Endothelial cell of umbilical vein (primary cell): ENCODE measurements at regions not wholly inside any gene's neighbourhood (a gene's known extent, or its start where the extent isn't known, plus 50 kb on each side); places are given as distances from the start of the nearest gene placed in this dataset.

ENCODE experiments used
- BruUV-seq: library from RNA; stranded (reverse); fragments of 400-500 nt; replicated peaks from 2 replicates; lab custom pipeline; 2021; lab: Mats Ljungman, UMichigan
- CTCF ChIA-PET: fragments of 300-600, 350-600 bp; sonication (Branson Sonifier 250); formaldehyde crosslinking; loops from one replicate; lab custom pipeline; 2021; ENCODE audit warnings: antibody characterized with exemption, inconsistent platforms; lab: Charles Lee
- POLR2A ChIA-PET: fragments of 300-600, 350-600 bp; sonication (Branson Sonifier 250); formaldehyde crosslinking; loops from one replicate; lab custom pipeline; 2021; ENCODE audit warnings: antibody characterized with exemption, inconsistent platforms; lab: Charles Lee
- DNase-seq: peaks from one replicate; pipeline ENCODE4 v3.0.0-alpha.2; 2011; ENCODE audit warnings: low read depth, low spot score
- FAIRE-seq: peaks from 2 replicates; lab custom pipeline; 2011; peaks lifted over from hg19 to GRCh38; lab: Jason Lieb, UNC
- H2AFZ ChIP-seq: 2 replicates; pipeline ENCODE4 v1.6.0; 2012; ENCODE audit warnings: low read depth, low read length, control low read depth, inconsistent platforms
- H3K27ac ChIP-seq: 2 replicates; pipeline ENCODE4 v1.5.1; 2011; ENCODE audit warnings: low read depth, mild to moderate bottlenecking, control low read depth, low read length, moderate library complexity; ENCODE audit not compliant: insufficient read depth
- H3K27me3 ChIP-seq, 2 experiments: 2 replicates each; pipeline versions ENCODE4 v1.6.0 to v1.6.1; 2011; ENCODE audit warnings: low read length in 2 of 2, mixed read lengths in 1 of 2; ENCODE audit not compliant: control insufficient read depth in 2 of 2, insufficient read depth in 2 of 2
- H3K36me3 ChIP-seq, 2 experiments: 2 replicates in 1 of 2; 3 replicates in 1 of 2; pipeline ENCODE4 v1.5.1; 2011; ENCODE audit warnings: low read length in 2 of 2, mild to moderate bottlenecking in 1 of 2, moderate library complexity in 1 of 2; ENCODE audit not compliant: control insufficient read depth in 2 of 2, insufficient read depth in 2 of 2; ENCODE audit errors: extremely low read depth in 1 of 2
- H3K4me1 ChIP-seq: 3 replicates; pipeline ENCODE4 v1.5.1; 2011; ENCODE audit warnings: mild to moderate bottlenecking, low read length; ENCODE audit not compliant: control insufficient read depth, insufficient read depth; ENCODE audit errors: extremely low read depth
- H3K4me2 ChIP-seq: 2 replicates; pipeline ENCODE4 v1.6.1; 2011; ENCODE audit warnings: low read length, control low read depth, mixed read lengths; ENCODE audit not compliant: insufficient read depth
- H3K4me3 ChIP-seq, 3 experiments: fragments of 200-600 bp in 1 of 3; sonication (generic), shearing (Covaris generic) in 1 of 3; replicated peaks in 1 of 3; 2 replicates each; pipeline ENCODE4 v1.5.1; 2011 to 2016; ENCODE audit warnings: control low read depth in 3 of 3, low read length in 3 of 3, mild to moderate bottlenecking in 2 of 3, inconsistent platforms in 1 of 3, low read depth in 1 of 3, moderate library complexity in 1 of 3; ENCODE audit not compliant: insufficient read depth in 1 of 3
- H3K79me2 ChIP-seq: 2 replicates; pipeline ENCODE4 v1.6.0; 2012; ENCODE audit warnings: low read length, inconsistent platforms; ENCODE audit not compliant: control insufficient read depth, insufficient read depth
- H3K9ac ChIP-seq: replicated peaks from 2 replicates; pipeline ENCODE3; 2011; ENCODE audit warnings: low read length, control low read depth; ENCODE audit not compliant: insufficient read depth; ENCODE audit errors: extremely low read depth
- H3K9me1 ChIP-seq: replicated peaks from 3 replicates; pipeline ENCODE4 v1.6.0; 2011; ENCODE audit warnings: mild to moderate bottlenecking, low read length; ENCODE audit not compliant: control insufficient read depth, insufficient read depth; ENCODE audit errors: extremely low read depth
- H3K9me3 ChIP-seq: replicated peaks from 2 replicates; pipeline ENCODE4 v1.5.1; 2012; ENCODE audit warnings: low read length, inconsistent platforms; ENCODE audit not compliant: control insufficient read depth, insufficient read depth
- H4K20me1 ChIP-seq: replicated peaks from 2 replicates; pipeline ENCODE3; 2011; ENCODE audit warnings: mild to moderate bottlenecking, low read length; ENCODE audit not compliant: control insufficient read depth, insufficient read depth; ENCODE audit errors: extremely low read depth
- CTCF ChIP-seq, 2 donors: IDR thresholded peaks; 1 replicate in 1 of 2; 2 replicates in 1 of 2; pipeline ENCODE4 v1.5.1; 2011; ENCODE audit warnings: low read length in 2 of 2, mild to moderate bottlenecking in 2 of 2, moderate library complexity in 2 of 2, control low read depth in 1 of 2, inconsistent platforms in 1 of 2, low read depth in 1 of 2; ENCODE audit not compliant: insufficient read depth in 1 of 2; ENCODE audit errors: extremely low read depth in 1 of 2
- EZH2 ChIP-seq: IDR thresholded peaks from 2 replicates; pipeline ENCODE4 v1.6.1; 2012; ENCODE audit warnings: borderline replicate concordance, low read depth, mild to moderate bottlenecking, moderate library complexity, low read length, inconsistent platforms; ENCODE audit not compliant: severe bottlenecking
- FOS ChIP-seq: IDR thresholded peaks from 2 replicates; pipeline ENCODE4 v1.6.1; 2011; ENCODE audit warnings: mild to moderate bottlenecking, low read length, moderate library complexity, borderline replicate concordance; ENCODE audit not compliant: insufficient read depth
- GATA2 ChIP-seq: IDR thresholded peaks from 2 replicates; pipeline ENCODE4 v1.7.0; 2011; ENCODE audit warnings: low read depth, mild to moderate bottlenecking, moderate library complexity, mixed read lengths, low read length; ENCODE audit not compliant: insufficient read length, insufficient read depth
- JUN ChIP-seq: IDR thresholded peaks from 2 replicates; pipeline ENCODE4 v1.6.1; 2011; ENCODE audit warnings: borderline replicate concordance, low read depth; ENCODE audit not compliant: insufficient read length, insufficient read depth
- MYC ChIP-seq: IDR thresholded peaks from one replicate; pipeline ENCODE4 v1.6.1; 2011; ENCODE audit warnings: mild to moderate bottlenecking, low read depth, low read length
- POLR2A ChIP-seq: IDR thresholded peaks from 2 replicates; pipeline ENCODE4 v1.6.1; 2012; ENCODE audit warnings: low read depth, mild to moderate bottlenecking, control low read depth, low read length
- POLR2AphosphoS5 ChIP-seq: IDR thresholded peaks from 2 replicates; pipeline ENCODE4 v1.6.1; 2012; ENCODE audit warnings: low read depth, mild to moderate bottlenecking, control low read depth, low read length, moderate library complexity; ENCODE audit not compliant: insufficient read depth
- dilution Hi-C: fragments of 300-500 bp; cut with MboI; formaldehyde crosslinking; loops from one replicate; pipeline ENCODE4 v1.15.0; 2019; ENCODE audit warnings: low sequenced_read_pairs; ENCODE audit not compliant: extremely low pct_ligation_motif_present
- intact Hi-C: fragments of 100-400 bp; cut with micrococcal nuclease; formaldehyde crosslinking; loops from one replicate; pipeline ENCODE4 v1.10.0; 2022
- TF ChIP-seq, protein P1 (sequence below): IDR thresholded peaks from 2 replicates; pipeline ENCODE4 v1.6.1; 2011; ENCODE audit not compliant: insufficient read depth, insufficient read length

DNA sequence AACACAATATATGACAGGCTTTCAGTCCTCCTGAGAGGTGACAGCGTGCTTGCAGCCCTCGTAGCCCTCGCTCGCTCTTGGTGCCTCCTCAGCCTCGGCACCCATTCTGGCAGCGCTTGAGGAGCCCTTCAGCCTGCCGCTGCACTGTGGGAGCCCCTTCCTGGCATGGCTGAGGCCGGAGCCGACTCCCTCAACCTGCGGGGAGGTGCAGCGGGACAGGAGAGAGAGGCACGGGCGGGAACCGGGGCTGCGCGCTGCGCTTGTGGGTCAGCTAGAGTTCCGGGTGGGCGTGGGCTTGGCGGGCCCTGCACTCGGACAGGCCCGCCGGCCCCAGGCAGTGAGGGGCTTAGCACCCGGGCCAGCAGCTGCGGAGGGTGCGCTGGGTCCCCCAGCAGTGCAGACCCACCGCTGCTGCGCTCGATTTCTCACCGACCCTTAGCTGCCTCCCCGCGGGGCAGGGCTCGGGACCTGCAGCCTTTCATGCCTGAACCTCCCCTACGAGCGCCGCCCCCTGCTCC lies 60.4 kb upstream of the HRH1 start:
- Histone ChIP-seq H3K9me1 (no peaks in the 10 kb centered on the region), H3K9me3 (no peaks in the 10 kb centered on the region), H3K9ac (no peak overlapping the region), H3K79me2 (no peaks in the 10 kb centered on the region), H3K4me3 (no peak overlapping the region), H3K27ac (no peak overlapping the region), H3K4me2 (no peak overlapping the region), H3K36me3 (no peaks in the 10 kb centered on the region), H2AFZ (no peak overlapping the region), H3K27me3 (no peaks in the 10 kb centered on the region), H3K4me1 (peaks cover 9% of the 10 kb centered on the region), H4K20me1 (no peaks in the 10 kb centered on the region)
- no TSS peak for BruUV-seq
- dilution Hi-C loops: no loop called here
- no peak for DNase-seq
- intact Hi-C loops: loop anchor here (10.0 kb wide), 1 partner anchor 111 kb away; no protein-coding TSS in a partner anchor
- ChIA-PET CTCF (interaction anchor here (1.3 to 1.5 kb wide), 5 partner anchors 33 to 241 kb away, joined by 3 to 6 read pairs (median 3); no protein-coding TSS in a partner anchor), POLR2A (no interaction called here)
- FAIRE-seq: no peak
- TF ChIP-seq, protein P1, sequence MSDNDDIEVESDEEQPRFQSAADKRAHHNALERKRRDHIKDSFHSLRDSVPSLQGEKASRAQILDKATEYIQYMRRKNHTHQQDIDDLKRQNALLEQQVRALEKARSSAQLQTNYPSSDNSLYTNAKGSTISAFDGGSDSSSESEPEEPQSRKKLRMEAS: no peak
- TF ChIP-seq POLR2AphosphoS5: no peak
- TF ChIP-seq JUN: no peak
- no peak for TF ChIP-seq MYC

- H3K27me3 ChIP-seq: no peaks in the 10 kb centered on the region
Measured at GRCh38 chr3:11095932-11096265, 58.4 kb upstream of the HRH1 start.

More at GRCh38 chr3:11095932-11096265, 58.4 kb upstream of the HRH1 start:
- Histone ChIP-seq H3K27ac (no peak overlapping the region), H3K4me2 (peak overlapping the region; percentile 33), H2AFZ (no peak overlapping the region), H4K20me1 (no peaks in the 10 kb centered on the region), H3K9me3 (no peaks in the 10 kb centered on the region), H3K36me3 (no peaks in the 10 kb centered on the region), H3K9me1 (no peaks in the 10 kb centered on the region), H3K9ac (no peak overlapping the region), H3K4me1 (peaks cover 9% of the 10 kb centered on the region), H3K79me2 (no peaks in the 10 kb centered on the region), H3K4me3 (no peak overlapping the region)
- POLR2A ChIA-PET: interaction anchor here (0.5 kb wide), 1 partner anchor 88 kb away, joined by 3 read pairs; no protein-coding TSS in a partner anchor
- dilution Hi-C loops: no loop called here
- CTCF ChIA-PET: interaction anchor here (0.6 to 3.1 kb wide), 6 partner anchors 13 to 473 kb away, joined by 3 to 14 read pairs (median 5); no protein-coding TSS in a partner anchor
- BruUV-seq: no TSS peak
- peak; percentile 5 for DNase-seq
- no peak for FAIRE-seq
- no peak for TF ChIP-seq POLR2A
- TF ChIP-seq, protein P1: no peak
- no peak for TF ChIP-seq JUN
- TF ChIP-seq POLR2AphosphoS5: no peak
- no peak for TF ChIP-seq MYC
- no peak for TF ChIP-seq FOS
- no peak for TF ChIP-seq EZH2
- no peak for TF ChIP-seq GATA2
- no peak for TF ChIP-seq CTCF (IDR thresholded peaks at IDR 0.05; ENCODE audit: extremely low read depth in 1 of 2, insufficient read depth in 1 of 2, low read depth in 1 of 2, low read length in 2 of 2)
- intact Hi-C loops: loop anchor here (5.0 to 10.0 kb wide), 2 partner anchors 41 to 109 kb away; no protein-coding TSS in a partner anchor
